Endothelial cell (in vitro differentiated cells): ENCODE measurements at regions not wholly inside any gene's neighbourhood (a gene's known extent, or its start where the extent isn't known, plus 50 kb on each side); places are given as distances from the start of the nearest gene placed in this dataset.

Source experiments
- DNase-seq: peaks from one replicate; pipeline ENCODE4 v3.0.0; 2021; ENCODE audit warnings: low spot score
- H3K27ac Mint-ChIP-seq: one replicate; pipeline ENCODE4 v1.8.0; 2021; ENCODE audit warnings: mixed read lengths, inconsistent platforms; ENCODE audit not compliant: unreplicated experiment
- H3K27me3 Mint-ChIP-seq: one replicate; pipeline ENCODE4 v1.8.0; 2021; ENCODE audit warnings: mild to moderate bottlenecking, moderate library complexity, mixed read lengths, inconsistent platforms; ENCODE audit not compliant: unreplicated experiment
- H3K36me3 Mint-ChIP-seq: one replicate; pipeline ENCODE4 v1.8.0; 2021; ENCODE audit warnings: mild to moderate bottlenecking, low read depth, mixed read lengths, inconsistent platforms; ENCODE audit not compliant: unreplicated experiment
- H3K4me1 Mint-ChIP-seq: one replicate; pipeline ENCODE4 v1.8.0; 2021; ENCODE audit warnings: mild to moderate bottlenecking, mixed read lengths, inconsistent platforms; ENCODE audit not compliant: unreplicated experiment
- H3K4me3 Mint-ChIP-seq: one replicate; pipeline ENCODE4 v1.8.0; 2021; ENCODE audit warnings: mild to moderate bottlenecking, mixed read lengths, inconsistent platforms; ENCODE audit not compliant: unreplicated experiment
- H3K9me3 Mint-ChIP-seq: one replicate; pipeline ENCODE4 v1.8.0; 2021; ENCODE audit warnings: mixed read lengths, inconsistent platforms; ENCODE audit not compliant: unreplicated experiment
- CTCF ChIP-seq: fragments of 200-600 bp; sonication (generic); IDR thresholded peaks from one replicate; pipeline ENCODE4 v1.5.0; 2021; ENCODE audit warnings: antibody characterized with exemption; ENCODE audit not compliant: unreplicated experiment

- TF ChIP-seq CTCF, result no peak
- Mint-ChIP-seq H3K4me3 (no peak overlapping the region), H3K27me3 (no peaks in the 10 kb centered on the region), H3K4me1 (no peaks in the 10 kb centered on the region), H3K27ac (no peak overlapping the region), H3K9me3 (no peaks in the 10 kb centered on the region), H3K36me3 (no peaks in the 10 kb centered on the region)
- no peak for DNase-seq
Measured at GRCh38 chr22:46036558-46037408, 59.8 kb upstream of the WNT7B start.

- no peak overlapping the region for H3K4me3 Mint-ChIP-seq
Measured at GRCh38 chr22:46038174-46038487, 61.2 kb upstream of the WNT7B start.

GRCh38 chr22:46038516-46039430 is 61.8 kb upstream of the WNT7B start:
- H3K27ac Mint-ChIP-seq, result no peak overlapping the region
- H3K9me3 Mint-ChIP-seq, result no peaks in the 10 kb centered on the region
- DNase-seq, result no peak
- H3K27me3 Mint-ChIP-seq, result no peaks in the 10 kb centered on the region
- no peak for TF ChIP-seq CTCF
- peaks cover 2% of the 10 kb centered on the region for H3K4me1 Mint-ChIP-seq
- H3K36me3 Mint-ChIP-seq, result no peaks in the 10 kb centered on the region
- no peak overlapping the region for H3K4me3 Mint-ChIP-seq

More at GRCh38 chr22:46038174-46038487, 61.2 kb upstream of the WNT7B start:
- Mint-ChIP-seq H3K27me3 (no peaks in the 10 kb centered on the region), H3K27ac (no peak overlapping the region), H3K36me3 (no peaks in the 10 kb centered on the region), H3K4me1 (no peaks in the 10 kb centered on the region), H3K9me3 (no peaks in the 10 kb centered on the region)
- DNase-seq, result no peak
- TF ChIP-seq CTCF, result no peak

GRCh38 chr22:46039535-46039934 is 62.6 kb upstream of the WNT7B start:
- Mint-ChIP-seq H3K9me3 (no peaks in the 10 kb centered on the region), H3K27ac (no peak overlapping the region), H3K36me3 (no peaks in the 10 kb centered on the region), H3K4me3 (no peak overlapping the region), H3K4me1 (peaks cover 3% of the 10 kb centered on the region), H3K27me3 (no peaks in the 10 kb centered on the region)
- DNase-seq, result no peak
- no peak for TF ChIP-seq CTCF
